GM18508 (cell line): ENCODE measurements at regions not wholly inside any gene's neighbourhood (a gene's known extent, or its start where the extent isn't known, plus 50 kb on each side); places are given as distances from the start of the nearest gene placed in this dataset.

Source experiments
- ATAC-seq: cut with Tn5 transposase; IDR thresholded peaks from one replicate; pipeline ENCODE4 v1.9.1; 2021; ENCODE audit warnings: moderate number of reproducible peaks; ENCODE audit not compliant: insufficient read depth, unreplicated experiment

GRCh38 chr2:217494557-217494956 lies 508.2 kb downstream of the TNS1 start:
- no peak for ATAC-seq

- no peak for ATAC-seq
Measured at GRCh38 chr2:217491271-217491670, 511.5 kb downstream of the TNS1 start.

DNA sequence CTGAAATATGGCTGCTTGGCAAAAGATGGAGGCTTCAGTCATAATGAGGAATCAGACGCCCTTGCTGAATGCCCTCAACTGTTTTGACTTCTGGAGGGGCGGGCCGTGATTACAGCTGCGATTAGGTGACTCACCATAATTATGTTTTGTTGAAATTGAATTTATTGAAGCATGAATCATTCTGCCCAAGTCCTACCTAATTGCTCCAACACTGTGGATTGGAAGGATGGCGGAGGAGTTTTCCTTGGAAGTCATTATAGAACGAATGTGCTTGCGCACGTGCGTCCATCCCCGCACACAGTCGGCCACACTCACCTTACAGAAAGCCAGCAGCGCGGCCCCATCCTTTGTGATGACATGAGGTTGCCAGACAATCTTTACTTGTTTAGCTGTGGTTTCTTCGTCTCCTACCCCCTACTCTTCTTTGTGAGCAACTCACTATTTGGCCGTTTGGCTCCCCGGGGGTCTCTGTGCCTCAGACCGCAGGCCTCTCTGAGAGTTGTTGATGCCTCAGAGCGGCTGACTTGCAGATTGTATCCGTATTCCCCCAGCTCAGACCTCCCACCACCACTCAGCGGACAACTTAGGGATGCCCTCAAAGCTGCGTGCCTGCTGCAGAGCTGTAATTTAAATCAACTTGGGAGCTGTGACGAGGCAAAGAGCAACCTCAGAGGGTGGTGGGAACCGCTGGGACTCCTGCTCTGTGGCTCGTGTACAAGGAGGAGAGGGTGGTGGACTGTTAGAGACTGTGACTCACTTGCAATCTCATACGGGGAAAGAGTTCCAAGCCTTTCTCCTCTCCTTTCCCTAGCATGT lies 513.4 kb downstream of the TNS1 start:
- ATAC-seq: no peak

- ATAC-seq: no peak
Measured at GRCh38 chr2:217484046-217484445, 518.7 kb downstream of the TNS1 start.

- no peak for ATAC-seq
Measured at GRCh38 chr2:217482056-217482710, 520.6 kb downstream of the TNS1 start.

DNA sequence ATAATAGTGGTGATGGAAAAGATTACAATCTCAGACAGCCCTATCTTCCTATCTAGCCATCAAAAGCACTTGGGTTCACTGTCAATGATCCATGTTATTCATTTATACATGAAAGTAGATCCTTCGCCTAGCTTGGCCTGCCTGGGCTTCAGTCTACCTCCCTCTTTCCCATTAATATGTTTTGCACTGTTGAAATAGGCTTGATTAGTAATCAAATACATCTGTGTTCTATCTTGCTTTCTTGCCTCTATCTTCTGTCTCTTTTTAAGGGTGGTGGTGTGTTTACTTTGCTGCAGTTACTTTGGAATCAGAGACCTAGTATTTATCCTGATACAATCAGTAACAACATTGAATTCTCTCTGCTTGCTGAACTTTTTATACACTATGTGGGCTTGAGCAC lies 521.2 kb downstream of the TNS1 start:
- no peak for ATAC-seq

DNA sequence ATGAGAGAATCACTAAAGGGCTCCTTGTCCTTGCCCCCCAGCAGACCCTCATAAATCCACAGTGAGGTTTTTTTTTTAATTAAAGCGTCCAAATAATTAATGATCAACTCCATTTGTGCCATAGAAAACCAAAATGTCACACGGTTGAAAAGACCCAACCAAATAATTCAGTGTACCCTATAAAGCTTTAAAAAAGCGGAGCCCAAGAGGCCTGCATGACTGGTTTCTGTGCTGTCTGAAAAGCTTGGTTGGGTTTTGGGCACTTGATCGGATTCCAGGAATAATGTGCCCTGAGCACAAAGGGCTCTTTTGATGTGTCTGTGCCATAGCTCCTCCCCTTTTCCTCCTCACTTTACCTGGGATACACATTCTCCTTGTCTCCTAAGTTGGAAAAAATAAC lies 523.2 kb downstream of the TNS1 start:
- ATAC-seq: no peak

GRCh38 chr2:217478831-217479455 lies 523.9 kb downstream of the TNS1 start:
- no peak for ATAC-seq

DNA sequence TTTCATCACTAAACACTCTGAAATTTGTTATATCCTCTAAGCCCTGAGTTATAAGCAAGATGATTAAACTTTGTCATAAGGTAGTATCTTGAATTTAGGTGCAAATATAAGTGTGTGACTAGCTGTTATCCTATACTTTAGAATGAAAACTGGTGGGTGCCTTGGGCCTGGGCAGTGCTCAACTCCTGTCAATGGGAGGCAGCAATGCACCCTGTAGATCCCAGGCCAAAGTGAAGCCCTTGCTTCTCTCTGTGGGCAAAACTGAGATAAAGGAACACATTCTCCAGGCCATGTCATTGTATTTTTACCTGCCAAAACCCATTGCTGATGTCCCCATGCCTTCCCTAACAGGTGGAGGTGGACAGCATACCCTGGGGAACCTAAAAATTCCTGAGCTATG lies 525.2 kb downstream of the TNS1 start:
- ATAC-seq: no peak

DNA sequence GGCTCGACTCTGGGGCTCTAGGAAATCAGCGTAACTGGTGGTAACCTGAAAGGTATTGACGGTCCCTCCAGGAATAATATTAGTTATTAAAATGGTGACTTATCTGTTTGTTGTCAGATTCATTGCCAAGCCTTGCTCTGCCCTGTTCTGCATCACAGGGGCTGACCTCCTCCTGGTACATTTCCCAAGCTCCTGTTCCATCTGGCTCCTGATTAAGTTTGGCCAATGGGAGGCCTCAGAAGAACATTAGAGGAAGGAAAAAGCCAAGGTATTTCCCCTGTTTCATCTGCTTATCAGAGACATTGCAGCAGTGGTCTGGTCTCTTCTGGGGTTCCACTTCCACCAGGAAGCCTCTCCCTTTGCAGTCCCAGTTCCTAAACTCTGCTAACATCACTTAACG lies 527.0 kb downstream of the TNS1 start:
- ATAC-seq: no peak

GRCh38 chr2:217475101-217475500 lies 527.7 kb downstream of the TNS1 start:
- no peak for ATAC-seq

DNA sequence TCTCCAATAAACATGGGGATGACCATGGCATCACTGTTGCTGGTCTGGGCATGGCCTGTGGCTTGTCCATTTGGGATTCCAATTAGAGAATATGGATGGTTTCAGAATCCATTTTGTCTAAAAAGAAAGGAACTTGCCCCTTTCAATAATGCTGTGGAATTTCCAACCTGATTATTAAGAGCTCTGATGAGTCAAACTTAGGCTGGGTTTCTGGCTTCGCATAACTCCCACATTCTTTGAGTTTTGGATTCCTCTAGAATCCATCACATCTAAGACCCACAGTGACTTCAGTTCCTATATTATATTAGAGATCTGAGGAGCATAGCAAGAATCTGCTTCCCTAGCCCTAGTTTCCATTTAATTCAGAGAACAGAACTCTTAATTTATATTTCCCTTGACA lies 531.5 kb downstream of the TNS1 start:
- no peak for ATAC-seq

DNA sequence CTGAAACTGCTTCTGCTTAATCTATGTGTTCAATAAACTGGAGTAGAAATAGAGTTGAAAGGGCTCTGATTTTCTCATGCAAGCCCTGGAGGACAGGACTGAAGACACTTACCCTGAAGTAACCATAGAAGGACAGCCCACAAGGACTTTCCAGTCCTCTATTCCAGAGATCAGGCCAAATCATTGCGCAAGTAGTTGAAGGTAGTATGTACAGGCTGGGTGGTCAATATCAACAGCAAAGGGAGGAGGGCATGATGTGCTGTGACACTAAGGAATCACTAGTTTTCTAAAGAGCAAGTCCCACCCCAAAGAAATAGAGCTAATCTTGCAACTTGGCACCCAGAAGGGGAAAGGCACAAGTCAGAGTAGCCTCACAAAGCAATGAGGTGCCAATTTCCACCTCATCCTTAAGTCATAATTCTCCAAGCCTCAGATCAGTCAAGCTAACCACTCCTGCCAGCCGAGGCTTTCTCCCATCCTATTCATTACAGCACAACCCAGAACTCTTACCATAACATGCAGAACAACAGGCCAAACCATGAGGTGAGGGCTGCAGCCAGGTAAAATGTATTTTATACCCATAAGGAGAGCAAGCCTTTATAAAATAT lies 533.5 kb downstream of the TNS1 start:
- no peak for ATAC-seq

- no peak for ATAC-seq
Measured at GRCh38 chr2:217468042-217468830, 534.6 kb downstream of the TNS1 start.

GRCh38 chr2:217467331-217467730 lies 535.5 kb downstream of the TNS1 start:
- ATAC-seq: no peak

GRCh38 chr2:217466805-217467204 lies 536.0 kb downstream of the TNS1 start:
- ATAC-seq: no peak

GRCh38 chr2:217466104-217466503 lies 536.7 kb downstream of the TNS1 start:
- ATAC-seq: no peak

DNA sequence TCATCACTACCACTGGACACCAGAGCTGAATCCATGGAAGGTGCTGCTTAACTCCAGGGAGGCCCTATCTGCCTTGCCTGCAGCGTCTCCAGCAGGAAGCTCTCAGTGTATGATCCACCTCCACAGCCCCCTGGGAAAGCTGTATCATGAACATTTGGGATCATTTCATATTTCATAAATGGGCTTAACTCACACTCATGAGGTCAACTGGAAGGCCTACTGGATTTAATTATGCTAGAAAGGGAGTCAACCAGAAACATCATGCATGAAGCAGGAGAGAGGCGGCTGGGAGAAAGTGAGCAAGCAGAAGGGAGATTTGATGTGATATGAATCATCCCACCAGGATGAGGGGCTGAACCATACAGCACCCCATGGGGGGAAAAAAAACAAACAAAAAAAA lies 537.7 kb downstream of the TNS1 start:
- no peak for ATAC-seq

- no peak for ATAC-seq
Measured at GRCh38 chr2:217463402-217464075, 539.3 kb downstream of the TNS1 start.

- ATAC-seq: no peak
Measured at GRCh38 chr2:217462121-217462520, 540.7 kb downstream of the TNS1 start.
